ENCODE measurements at regions not wholly inside any gene's neighbourhood (a gene's known extent, or its start where the extent isn't known, plus 50 kb on each side); places are given as distances from the start of the nearest gene placed in this dataset.

DNA sequence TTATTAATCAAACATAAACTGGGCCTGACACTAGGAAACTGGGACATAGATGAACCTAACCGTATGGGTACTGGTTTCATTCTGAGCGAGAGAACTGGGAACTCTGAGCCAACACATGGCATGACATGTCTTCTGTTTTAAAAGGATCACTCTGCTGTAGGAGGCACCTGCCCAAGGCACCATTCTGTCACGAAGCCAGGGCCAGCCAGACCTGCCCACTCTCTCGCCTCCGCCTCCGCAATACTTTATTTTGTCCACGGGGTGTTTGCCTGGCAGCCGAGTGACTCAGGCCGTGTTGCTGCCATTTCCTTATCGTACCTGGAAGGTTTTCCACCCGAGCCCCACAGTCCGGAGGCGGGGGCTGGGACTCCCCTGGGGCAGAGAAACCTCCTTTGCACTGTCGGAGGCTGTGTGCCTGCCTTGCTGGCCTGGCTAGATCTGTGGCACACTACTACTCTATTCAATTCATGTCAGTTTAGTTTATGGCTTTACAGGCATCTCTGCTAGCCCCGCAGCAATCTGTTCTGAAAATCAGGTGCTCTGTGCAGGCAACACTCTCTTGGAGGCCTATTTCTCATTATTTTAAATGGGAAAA lies 120.4 kb upstream of the ACKR3 start:
- TF ChIP-seq POLR2A (IDR thresholded peaks at IDR 0.05) (no peak), POLR2AphosphoS5 (IDR thresholded peaks at IDR 0.05) (no peak)
- TF ChIP-seq, protein P1, sequence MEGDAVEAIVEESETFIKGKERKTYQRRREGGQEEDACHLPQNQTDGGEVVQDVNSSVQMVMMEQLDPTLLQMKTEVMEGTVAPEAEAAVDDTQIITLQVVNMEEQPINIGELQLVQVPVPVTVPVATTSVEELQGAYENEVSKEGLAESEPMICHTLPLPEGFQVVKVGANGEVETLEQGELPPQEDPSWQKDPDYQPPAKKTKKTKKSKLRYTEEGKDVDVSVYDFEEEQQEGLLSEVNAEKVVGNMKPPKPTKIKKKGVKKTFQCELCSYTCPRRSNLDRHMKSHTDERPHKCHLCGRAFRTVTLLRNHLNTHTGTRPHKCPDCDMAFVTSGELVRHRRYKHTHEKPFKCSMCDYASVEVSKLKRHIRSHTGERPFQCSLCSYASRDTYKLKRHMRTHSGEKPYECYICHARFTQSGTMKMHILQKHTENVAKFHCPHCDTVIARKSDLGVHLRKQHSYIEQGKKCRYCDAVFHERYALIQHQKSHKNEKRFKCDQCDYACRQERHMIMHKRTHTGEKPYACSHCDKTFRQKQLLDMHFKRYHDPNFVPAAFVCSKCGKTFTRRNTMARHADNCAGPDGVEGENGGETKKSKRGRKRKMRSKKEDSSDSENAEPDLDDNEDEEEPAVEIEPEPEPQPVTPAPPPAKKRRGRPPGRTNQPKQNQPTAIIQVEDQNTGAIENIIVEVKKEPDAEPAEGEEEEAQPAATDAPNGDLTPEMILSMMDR (IDR thresholded peaks at IDR 0.05): no peak
